ENCODE measurements at regions not wholly inside any gene's neighbourhood (a gene's known extent, or its start where the extent isn't known, plus 50 kb on each side); places are given as distances from the start of the nearest gene placed in this dataset.

DNA sequence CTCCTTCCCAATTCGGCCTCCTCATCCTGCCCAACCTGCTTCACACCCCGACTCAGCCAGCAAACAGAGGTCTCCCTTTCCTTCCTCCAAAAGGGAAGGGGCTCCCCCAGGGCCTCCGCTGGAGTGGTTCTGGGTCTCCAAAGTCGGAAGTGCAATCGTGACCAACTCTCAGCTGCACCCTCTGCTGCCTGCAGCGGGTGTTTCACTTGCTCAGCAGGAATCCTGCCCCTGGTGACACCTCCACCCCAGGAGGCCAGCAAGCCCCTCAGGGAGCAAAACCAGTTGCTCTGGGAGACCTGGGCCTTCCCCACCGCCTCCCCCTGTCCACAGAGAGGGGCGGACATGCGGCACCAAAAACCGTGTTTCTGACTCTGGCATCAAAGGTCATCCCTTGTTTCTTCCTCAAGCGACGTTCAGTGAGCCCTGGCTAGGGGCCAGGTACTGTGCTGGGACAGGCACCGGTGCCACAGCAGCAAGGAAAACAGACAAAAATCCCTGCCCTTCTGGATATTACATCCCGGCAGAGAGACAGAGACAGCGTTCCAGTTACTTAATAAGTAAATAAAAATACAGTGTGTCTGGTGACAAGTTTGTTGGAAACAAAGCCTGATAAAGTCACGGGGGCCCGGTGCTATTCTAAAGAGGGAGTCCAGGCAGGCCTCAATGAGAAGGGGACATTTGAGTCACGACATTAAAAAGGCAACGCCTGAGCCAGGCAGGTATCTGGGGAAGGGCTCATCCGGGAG, 219.0 kb downstream of the BMP7 start:
- no peak for TF ChIP-seq RAD21 (IDR thresholded peaks at IDR 0.05; ENCODE audit: insufficient read depth, low read depth, low read length)
- TF ChIP-seq, protein P1, sequence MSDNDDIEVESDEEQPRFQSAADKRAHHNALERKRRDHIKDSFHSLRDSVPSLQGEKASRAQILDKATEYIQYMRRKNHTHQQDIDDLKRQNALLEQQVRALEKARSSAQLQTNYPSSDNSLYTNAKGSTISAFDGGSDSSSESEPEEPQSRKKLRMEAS (IDR thresholded peaks at IDR 0.05; ENCODE audit: low read depth, low read length): no peak
- no peak for TF ChIP-seq RBBP5 (conservative IDR thresholded peaks at IDR 0.05)
- no peak for TF ChIP-seq NRF1 (conservative IDR thresholded peaks at IDR 0.05; ENCODE audit: low read depth, low read length)
- no peak for TF ChIP-seq ESRRA (IDR thresholded peaks at IDR 0.05; ENCODE audit: low read length)
- no peak for TF ChIP-seq TAF1 (IDR thresholded peaks at IDR 0.05; ENCODE audit: borderline replicate concordance, low read depth, low read length)
- TF ChIP-seq, protein P2, sequence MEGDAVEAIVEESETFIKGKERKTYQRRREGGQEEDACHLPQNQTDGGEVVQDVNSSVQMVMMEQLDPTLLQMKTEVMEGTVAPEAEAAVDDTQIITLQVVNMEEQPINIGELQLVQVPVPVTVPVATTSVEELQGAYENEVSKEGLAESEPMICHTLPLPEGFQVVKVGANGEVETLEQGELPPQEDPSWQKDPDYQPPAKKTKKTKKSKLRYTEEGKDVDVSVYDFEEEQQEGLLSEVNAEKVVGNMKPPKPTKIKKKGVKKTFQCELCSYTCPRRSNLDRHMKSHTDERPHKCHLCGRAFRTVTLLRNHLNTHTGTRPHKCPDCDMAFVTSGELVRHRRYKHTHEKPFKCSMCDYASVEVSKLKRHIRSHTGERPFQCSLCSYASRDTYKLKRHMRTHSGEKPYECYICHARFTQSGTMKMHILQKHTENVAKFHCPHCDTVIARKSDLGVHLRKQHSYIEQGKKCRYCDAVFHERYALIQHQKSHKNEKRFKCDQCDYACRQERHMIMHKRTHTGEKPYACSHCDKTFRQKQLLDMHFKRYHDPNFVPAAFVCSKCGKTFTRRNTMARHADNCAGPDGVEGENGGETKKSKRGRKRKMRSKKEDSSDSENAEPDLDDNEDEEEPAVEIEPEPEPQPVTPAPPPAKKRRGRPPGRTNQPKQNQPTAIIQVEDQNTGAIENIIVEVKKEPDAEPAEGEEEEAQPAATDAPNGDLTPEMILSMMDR (IDR thresholded peaks at IDR 0.05 in 2 of 3, conservative IDR thresholded peaks at IDR 0.05 in 1 of 3; ENCODE audit: control insufficient read depth in 2 of 3, extremely low read depth in 1 of 3, insufficient read depth in 1 of 3, low read depth in 3 of 3, low read length in 3 of 3): peak in 2 of 3 experiments; percentile 3 to 25; a peak in 2 of 6 replicates
- no peak for TF ChIP-seq NR2C2 (IDR thresholded peaks at IDR 0.05; ENCODE audit: borderline replicate concordance, control insufficient read depth, insufficient read length, low read depth)
- no peak for TF ChIP-seq NFYA (IDR thresholded peaks at IDR 0.05; ENCODE audit: borderline replicate concordance, low read depth, low read length)
- TF ChIP-seq, protein P3, sequence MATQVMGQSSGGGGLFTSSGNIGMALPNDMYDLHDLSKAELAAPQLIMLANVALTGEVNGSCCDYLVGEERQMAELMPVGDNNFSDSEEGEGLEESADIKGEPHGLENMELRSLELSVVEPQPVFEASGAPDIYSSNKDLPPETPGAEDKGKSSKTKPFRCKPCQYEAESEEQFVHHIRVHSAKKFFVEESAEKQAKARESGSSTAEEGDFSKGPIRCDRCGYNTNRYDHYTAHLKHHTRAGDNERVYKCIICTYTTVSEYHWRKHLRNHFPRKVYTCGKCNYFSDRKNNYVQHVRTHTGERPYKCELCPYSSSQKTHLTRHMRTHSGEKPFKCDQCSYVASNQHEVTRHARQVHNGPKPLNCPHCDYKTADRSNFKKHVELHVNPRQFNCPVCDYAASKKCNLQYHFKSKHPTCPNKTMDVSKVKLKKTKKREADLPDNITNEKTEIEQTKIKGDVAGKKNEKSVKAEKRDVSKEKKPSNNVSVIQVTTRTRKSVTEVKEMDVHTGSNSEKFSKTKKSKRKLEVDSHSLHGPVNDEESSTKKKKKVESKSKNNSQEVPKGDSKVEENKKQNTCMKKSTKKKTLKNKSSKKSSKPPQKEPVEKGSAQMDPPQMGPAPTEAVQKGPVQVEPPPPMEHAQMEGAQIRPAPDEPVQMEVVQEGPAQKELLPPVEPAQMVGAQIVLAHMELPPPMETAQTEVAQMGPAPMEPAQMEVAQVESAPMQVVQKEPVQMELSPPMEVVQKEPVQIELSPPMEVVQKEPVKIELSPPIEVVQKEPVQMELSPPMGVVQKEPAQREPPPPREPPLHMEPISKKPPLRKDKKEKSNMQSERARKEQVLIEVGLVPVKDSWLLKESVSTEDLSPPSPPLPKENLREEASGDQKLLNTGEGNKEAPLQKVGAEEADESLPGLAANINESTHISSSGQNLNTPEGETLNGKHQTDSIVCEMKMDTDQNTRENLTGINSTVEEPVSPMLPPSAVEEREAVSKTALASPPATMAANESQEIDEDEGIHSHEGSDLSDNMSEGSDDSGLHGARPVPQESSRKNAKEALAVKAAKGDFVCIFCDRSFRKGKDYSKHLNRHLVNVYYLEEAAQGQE (IDR thresholded peaks at IDR 0.05; ENCODE audit: low read depth, low read length): no peak
- no peak for TF ChIP-seq CBX3 (IDR thresholded peaks at IDR 0.05; ENCODE audit: borderline replicate concordance, low read depth)
- TF ChIP-seq POLR2A (IDR thresholded peaks at IDR 0.05; ENCODE audit: low read depth, low read length): no peak
- no peak for TF ChIP-seq ZNF24 (IDR thresholded peaks at IDR 0.05)
